Upper lobe of right lung (tissue), 1 donor: ENCODE measurements at regions not wholly inside any gene's neighbourhood (a gene's known extent, or its start where the extent isn't known, plus 50 kb on each side); places are given as distances from the start of the nearest gene placed in this dataset.
A peak's percentile ranks its signal among the peaks of the same experiment; 100 is the strongest.

Source experiments
- ATAC-seq: fragments of 200-7000 bp; cut with Tn5 transposase; one replicate; pipeline ENCODE4 v1.9.1; 2020; ENCODE audit warnings: mild to moderate bottlenecking, moderate library complexity
- DNase-seq: peaks from one replicate; pipeline ENCODE4 v3.0.0-alpha.2; 2020
- H3K27ac ChIP-seq: fragments of 200-600 bp; one replicate; pipeline ENCODE4 v1.8.0; 2022
- H3K27me3 ChIP-seq: fragments of 200-600 bp; one replicate; pipeline ENCODE4 v1.8.0; 2022; ENCODE audit warnings: mild to moderate bottlenecking
- H3K36me3 ChIP-seq: fragments of 200-600 bp; one replicate; pipeline ENCODE4 v1.8.0; 2022
- H3K4me1 ChIP-seq: fragments of 200-600 bp; one replicate; pipeline ENCODE4 v1.8.0; 2022
- H3K4me3 ChIP-seq: fragments of 200-600 bp; one replicate; pipeline ENCODE4 v1.8.0; 2022; ENCODE audit warnings: mild to moderate bottlenecking
- H3K9me3 ChIP-seq: fragments of 200-600 bp; one replicate; pipeline ENCODE4 v1.8.0; 2022
- CTCF ChIP-seq: fragments of 200-600 bp; IDR thresholded peaks from one replicate; pipeline ENCODE4 v1.8.0; 2022; ENCODE audit warnings: antibody characterized with exemption
- intact Hi-C: fragments of 100-400 bp; cut with DNase I; formaldehyde crosslinking; loops from one replicate; pipeline ENCODE4 v1.11.0; 2022
- donor health status: DM: no; HTN: yes; CAD: no; lungs with severe emphysema.

- Histone ChIP-seq H3K36me3 (no peaks in the 10 kb centered on the region), H3K4me3 (no peak overlapping the region), H3K27ac (no peak overlapping the region), H3K4me1 (no peaks in the 10 kb centered on the region), H3K9me3 (no peaks in the 10 kb centered on the region), H3K27me3 (no peaks in the 10 kb centered on the region)
- TF ChIP-seq CTCF: no peak
- no peak for DNase-seq
- intact Hi-C loops: no loop called here
- ATAC-seq: no peak
Measured at GRCh38 chr1:102184477-102184876, 187.8 kb upstream of the OLFM3 start.

DNA sequence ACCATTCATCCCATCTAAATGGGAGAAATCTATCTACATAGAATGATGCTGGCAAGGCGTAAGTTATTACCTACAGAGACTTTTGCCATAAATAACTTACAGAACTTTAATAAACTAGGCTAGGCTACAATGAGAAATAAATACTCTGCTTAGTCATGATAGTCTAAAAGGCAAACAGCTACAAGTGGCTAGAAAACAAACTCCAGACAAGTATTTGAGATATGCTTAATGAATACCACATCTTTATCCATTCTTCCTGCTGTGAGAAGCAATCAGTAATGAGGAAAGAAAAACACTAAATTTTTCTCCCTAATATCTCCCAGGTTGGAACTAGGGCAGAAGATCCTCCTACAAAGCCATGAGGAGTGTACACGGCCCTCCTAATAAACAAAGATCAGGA, 187.0 kb upstream of the OLFM3 start:
- Histone ChIP-seq H3K9me3 (no peaks in the 10 kb centered on the region), H3K4me1 (no peaks in the 10 kb centered on the region), H3K4me3 (no peak overlapping the region), H3K36me3 (no peaks in the 10 kb centered on the region), H3K27ac (no peak overlapping the region), H3K27me3 (no peaks in the 10 kb centered on the region)
- no peak for TF ChIP-seq CTCF
- ATAC-seq (no peak), DNase-seq (no peak)
- intact Hi-C loops: no loop called here

DNA sequence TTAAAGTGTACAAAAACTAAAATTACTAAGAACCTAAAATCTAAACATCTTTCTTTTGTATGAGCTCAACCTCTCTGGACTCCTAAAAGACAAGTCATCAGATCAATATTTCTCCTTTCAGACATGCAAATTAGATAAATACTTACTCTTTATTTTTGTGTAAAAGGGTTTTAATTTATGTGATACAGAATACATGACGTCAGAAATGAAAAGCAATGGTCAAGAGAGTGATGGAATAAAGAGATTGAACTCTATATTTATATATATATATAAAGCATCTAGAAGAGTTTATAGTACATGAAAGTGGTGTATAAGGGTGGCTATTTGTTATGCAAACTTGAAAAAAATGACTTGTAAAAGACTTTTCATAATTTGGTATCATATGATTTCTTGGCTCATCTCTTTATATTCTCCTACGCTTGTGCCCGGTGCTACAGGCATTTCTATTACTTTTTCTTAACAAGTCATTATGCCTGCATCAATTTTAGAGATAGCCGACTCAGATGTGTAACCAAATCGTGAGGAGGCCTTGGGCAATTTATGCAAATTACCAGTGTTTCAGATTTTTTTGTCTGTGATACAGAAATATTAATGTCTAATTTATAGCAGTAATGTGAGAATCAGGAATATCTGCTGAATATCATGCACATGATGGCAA, 186.0 kb upstream of the OLFM3 start:
- ATAC-seq: no peak
- no peak for DNase-seq
- H3K4me3 ChIP-seq: no peak overlapping the region
- intact Hi-C loops: no loop called here
- TF ChIP-seq CTCF: no peak
- H3K27ac ChIP-seq: no peak overlapping the region
- no peaks in the 10 kb centered on the region for H3K9me3 ChIP-seq
- no peaks in the 10 kb centered on the region for H3K27me3 ChIP-seq
- H3K4me1 ChIP-seq: no peaks in the 10 kb centered on the region
- no peaks in the 10 kb centered on the region for H3K36me3 ChIP-seq

DNA sequence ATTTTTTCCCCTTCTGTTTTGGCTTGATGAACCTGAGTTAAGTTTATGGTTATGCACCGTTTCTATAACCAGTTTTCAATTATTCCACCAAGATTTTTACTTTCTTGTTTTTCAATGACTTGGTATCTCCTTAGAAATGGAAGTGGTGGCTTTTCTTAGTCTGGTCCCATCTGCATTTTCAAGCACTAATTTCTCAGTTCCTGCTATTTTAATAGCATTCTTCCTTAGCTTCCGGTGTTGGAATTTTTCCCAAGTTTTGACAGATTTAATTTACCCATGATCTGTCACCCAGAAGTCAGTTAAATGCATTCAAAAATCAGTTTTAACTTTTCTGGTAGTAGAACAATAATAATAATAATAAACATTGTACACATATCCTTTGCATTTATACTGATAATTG, 184.6 kb upstream of the OLFM3 start:
- no peak for TF ChIP-seq CTCF

DNA sequence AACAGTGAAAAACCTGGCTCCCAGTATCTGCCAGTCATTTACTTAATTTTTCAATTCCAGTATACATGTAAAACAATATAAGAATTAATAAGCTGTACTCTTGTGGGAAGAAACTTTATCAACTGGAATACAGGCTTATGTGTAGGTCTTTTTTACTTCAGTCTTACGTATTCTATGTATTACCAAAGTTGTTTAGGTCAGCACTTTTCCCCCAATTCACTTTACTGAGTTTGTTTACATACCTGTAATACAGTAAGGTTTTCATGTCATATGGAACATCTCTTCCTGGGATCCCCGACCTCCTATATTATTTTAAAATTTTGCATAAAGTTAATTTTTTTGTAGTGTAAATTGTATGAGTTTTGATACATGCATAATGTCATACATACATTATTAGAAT, 181.8 kb upstream of the OLFM3 start:
- Histone ChIP-seq H3K27me3 (no peaks in the 10 kb centered on the region), H3K27ac (no peak overlapping the region), H3K36me3 (no peaks in the 10 kb centered on the region), H3K4me3 (no peak overlapping the region), H3K9me3 (no peaks in the 10 kb centered on the region), H3K4me1 (no peaks in the 10 kb centered on the region)
- no peak for TF ChIP-seq CTCF
- ATAC-seq (no peak), DNase-seq (no peak)
- intact Hi-C loops: no loop called here

More for the DNA sequence above, 184.6 kb upstream of the OLFM3 start:
- Histone ChIP-seq H3K4me3 (no peak overlapping the region), H3K9me3 (no peaks in the 10 kb centered on the region), H3K36me3 (no peaks in the 10 kb centered on the region), H3K27me3 (no peaks in the 10 kb centered on the region), H3K4me1 (no peaks in the 10 kb centered on the region), H3K27ac (no peak overlapping the region)
- ATAC-seq: no peak
- intact Hi-C loops: no loop called here
- no peak for DNase-seq

DNA sequence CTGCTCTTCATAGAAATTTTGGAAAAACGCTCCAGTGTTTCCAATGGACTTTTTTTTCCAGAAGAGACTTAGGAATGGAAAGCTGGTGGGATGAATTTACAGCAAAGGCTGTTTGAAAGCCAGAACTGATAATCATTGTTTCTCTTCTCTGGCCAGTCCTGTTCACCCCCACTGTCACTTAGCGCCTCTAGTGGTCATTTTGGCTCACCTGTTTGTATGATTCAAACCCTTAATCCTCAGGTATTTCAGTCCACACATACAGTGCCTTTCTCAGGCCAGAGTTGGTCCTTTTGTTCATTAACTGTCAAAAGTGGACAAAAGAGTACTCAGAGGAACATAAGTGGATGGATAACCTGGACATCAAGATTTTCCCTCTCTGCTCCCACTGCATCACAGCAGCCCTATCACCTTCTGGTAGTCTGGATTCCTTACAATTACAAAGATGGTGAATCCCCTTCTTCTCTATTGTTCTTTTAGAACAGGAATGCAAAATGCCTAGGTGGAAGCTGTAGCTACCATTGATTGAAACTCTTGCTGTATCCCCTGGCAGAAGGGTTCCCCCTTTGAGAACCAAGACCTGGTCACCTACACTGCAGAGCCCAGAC, 177.6 kb upstream of the OLFM3 start:
- Histone ChIP-seq H3K4me3 (no peak overlapping the region), H3K4me1 (no peaks in the 10 kb centered on the region), H3K27me3 (no peaks in the 10 kb centered on the region), H3K27ac (no peak overlapping the region), H3K36me3 (no peaks in the 10 kb centered on the region), H3K9me3 (no peaks in the 10 kb centered on the region)
- peak; percentile 23 for ATAC-seq
- intact Hi-C loops: no loop called here
- DNase-seq: no peak
- TF ChIP-seq CTCF: peak; percentile 23
